Breast epithelium (tissue), 4 donors: ENCODE measurements at regions not wholly inside any gene's neighbourhood (a gene's known extent, or its start where the extent isn't known, plus 50 kb on each side); places are given as distances from the start of the nearest gene placed in this dataset.

ENCODE experiments used
- DNase-seq, 2 donors: peaks; one replicate each; pipeline ENCODE4 v3.0.0-alpha.2; 2019; ENCODE audit warnings: low spot score in 2 of 2
- H3K27ac ChIP-seq, 2 donors: fragments of 200-600 bp; sonication (generic) in 1 of 2; one replicate each; pipeline ENCODE4 v1.5.1; 2016 to 2019; ENCODE audit warnings: mild to moderate bottlenecking in 1 of 2
- H3K27me3 ChIP-seq, 2 donors: fragments of 200-600 bp; sonication (generic) in 1 of 2; one replicate each; pipeline versions ENCODE4 v1.5.1 to v1.6.0; 2017 to 2019; ENCODE audit warnings: control low read depth in 1 of 2, mild to moderate bottlenecking in 1 of 2
- H3K36me3 ChIP-seq: fragments of 200-600 bp; one replicate; pipeline ENCODE4 v1.5.1; 2019
- H3K4me1 ChIP-seq, 2 donors: fragments of 200-600 bp; sonication (generic); one replicate each; pipeline ENCODE4 v1.5.1; 2016 to 2019; ENCODE audit warnings: control low read depth in 1 of 2
- H3K4me3 ChIP-seq, 3 donors: fragments of 200-600 bp; sonication (generic); 1 replicate in 2 of 3; 2 replicates in 1 of 3; pipeline ENCODE4 v1.5.1; 2016 to 2019; ENCODE audit warnings: mild to moderate bottlenecking in 3 of 3, moderate library complexity in 2 of 3
- H3K9me3 ChIP-seq, 2 donors: fragments of 200-600 bp; sonication (generic) in 1 of 2; one replicate each; pipeline ENCODE4 v1.5.1; 2016 to 2019; ENCODE audit warnings: control low read depth in 1 of 2
- POLR2A ChIP-seq: fragments of 450-650 bp; IDR thresholded peaks from one replicate; pipeline ENCODE4 v1.6.1; 2016; ENCODE audit warnings: antibody characterized with exemption, mild to moderate bottlenecking, moderate library complexity
- POLR2AphosphoS5 ChIP-seq, 3 donors: sonication (generic); formaldehyde crosslinking; IDR thresholded peaks; one replicate each; pipeline ENCODE4 v1.6.1; 2017; ENCODE audit warnings: antibody characterized with exemption in 3 of 3
- intact Hi-C: fragments of 100-400 bp; cut with DNase I; formaldehyde crosslinking; loops from one replicate; pipeline ENCODE4 v1.15.1; 2023; ENCODE audit warnings: low total_unique reads
- TF ChIP-seq, protein P1 (sequence below), 3 donors: fragments of 450-650 bp; IDR thresholded peaks; one replicate each; pipeline ENCODE4 v1.5.1; 2016 to 2017; ENCODE audit warnings: antibody characterized with exemption in 3 of 3, mild to moderate bottlenecking in 3 of 3, moderate library complexity in 3 of 3

DNA sequence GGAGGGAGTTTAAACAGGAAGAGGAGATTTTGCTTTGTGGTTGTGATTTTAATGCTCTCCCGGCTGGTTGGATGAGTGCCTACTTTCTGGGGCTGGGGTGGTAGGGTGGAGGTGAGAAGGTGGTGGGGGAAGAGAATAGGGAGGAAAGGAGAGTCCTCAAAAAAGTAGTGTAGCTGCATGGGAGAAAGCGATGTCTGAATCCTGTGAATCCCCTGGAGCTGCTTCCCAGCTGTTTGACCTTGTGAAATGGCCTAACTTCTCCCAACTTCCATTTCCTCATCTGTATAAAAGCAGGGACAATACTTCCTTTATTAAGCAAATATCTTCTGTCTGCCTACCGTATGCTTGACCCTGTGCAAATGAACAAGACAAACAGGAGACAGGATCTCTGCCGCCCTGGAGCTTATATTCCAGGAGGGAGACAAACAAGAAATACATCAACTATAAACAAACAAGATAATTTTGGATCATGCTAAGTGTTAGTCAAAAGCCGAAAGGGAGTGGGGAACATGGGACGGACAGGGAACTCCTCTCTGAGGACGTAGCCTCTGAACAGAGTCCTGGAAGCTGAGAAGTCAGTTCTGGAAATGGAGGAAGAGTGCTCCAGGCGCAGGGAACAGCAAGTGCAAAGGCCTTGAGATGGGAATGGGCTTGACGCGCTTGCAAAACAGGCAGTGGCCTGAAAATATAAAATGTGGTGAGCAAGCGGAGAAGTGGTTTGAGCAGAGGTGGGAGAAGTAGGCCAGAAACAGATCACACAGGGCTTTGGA lies 103.5 kb downstream of the SPRY4 start:
- Histone ChIP-seq H3K27ac (peak overlapping the region; percentile 54 to 66), H3K27me3 (no peaks in the 10 kb centered on the region), H3K9me3 (no peaks in the 10 kb centered on the region), H3K4me1 (peaks cover 0 to 8% of the 10 kb centered on the region in 2 donors), H3K4me3 (no peak overlapping the region), H3K36me3 (no peaks in the 10 kb centered on the region)
- TF ChIP-seq POLR2AphosphoS5 (IDR thresholded peaks at IDR 0.05) (no peak), POLR2A (no peak)
- TF ChIP-seq, protein P1, sequence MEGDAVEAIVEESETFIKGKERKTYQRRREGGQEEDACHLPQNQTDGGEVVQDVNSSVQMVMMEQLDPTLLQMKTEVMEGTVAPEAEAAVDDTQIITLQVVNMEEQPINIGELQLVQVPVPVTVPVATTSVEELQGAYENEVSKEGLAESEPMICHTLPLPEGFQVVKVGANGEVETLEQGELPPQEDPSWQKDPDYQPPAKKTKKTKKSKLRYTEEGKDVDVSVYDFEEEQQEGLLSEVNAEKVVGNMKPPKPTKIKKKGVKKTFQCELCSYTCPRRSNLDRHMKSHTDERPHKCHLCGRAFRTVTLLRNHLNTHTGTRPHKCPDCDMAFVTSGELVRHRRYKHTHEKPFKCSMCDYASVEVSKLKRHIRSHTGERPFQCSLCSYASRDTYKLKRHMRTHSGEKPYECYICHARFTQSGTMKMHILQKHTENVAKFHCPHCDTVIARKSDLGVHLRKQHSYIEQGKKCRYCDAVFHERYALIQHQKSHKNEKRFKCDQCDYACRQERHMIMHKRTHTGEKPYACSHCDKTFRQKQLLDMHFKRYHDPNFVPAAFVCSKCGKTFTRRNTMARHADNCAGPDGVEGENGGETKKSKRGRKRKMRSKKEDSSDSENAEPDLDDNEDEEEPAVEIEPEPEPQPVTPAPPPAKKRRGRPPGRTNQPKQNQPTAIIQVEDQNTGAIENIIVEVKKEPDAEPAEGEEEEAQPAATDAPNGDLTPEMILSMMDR (IDR thresholded peaks at IDR 0.05), result no peak
- intact Hi-C loops, result no loop called here
- no peak for DNase-seq

- H3K27ac ChIP-seq, result no peak overlapping the region
- no peaks in the 10 kb centered on the region for H3K9me3 ChIP-seq
- no peaks in the 10 kb centered on the region for H3K36me3 ChIP-seq
- no peak overlapping the region for H3K4me3 ChIP-seq
- intact Hi-C loops, result no loop called here
- DNase-seq, result no peak
- peaks cover 0 to 8% of the 10 kb centered on the region in 2 donors for H3K4me1 ChIP-seq
- no peaks in the 10 kb centered on the region for H3K27me3 ChIP-seq
- TF ChIP-seq POLR2A, result no peak
- TF ChIP-seq, protein P1 (IDR thresholded peaks at IDR 0.05), result no peak
Observed at GRCh38 chr5:142219146-142219545, 105.7 kb downstream of the SPRY4 start.

GRCh38 chr5:142216931-142217330 lies 107.9 kb downstream of the SPRY4 start:
- Histone ChIP-seq H3K27me3 (no peaks in the 10 kb centered on the region), H3K4me1 (peaks cover 0 to 8% of the 10 kb centered on the region in 2 donors), H3K4me3 (no peak overlapping the region), H3K36me3 (no peaks in the 10 kb centered on the region), H3K9me3 (no peaks in the 10 kb centered on the region), H3K27ac (peak overlapping the region; percentile 87 to 88)
- intact Hi-C loops, result no loop called here
- no peak for TF ChIP-seq POLR2A
- no peak for TF ChIP-seq POLR2AphosphoS5 (IDR thresholded peaks at IDR 0.05)
- TF ChIP-seq, protein P1 (IDR thresholded peaks at IDR 0.05), result no peak
- DNase-seq, result no peak

GRCh38 chr5:142215915-142216681 lies 107.5 kb downstream of the NDFIP1 start:
- Histone ChIP-seq H3K36me3 (no peaks in the 10 kb centered on the region), H3K4me3 (peak overlapping the region in 2 of 3 donors; percentile 25 to 57), H3K27ac (peak overlapping the region; percentile 87 to 88), H3K4me1 (peaks cover 0 to 7% of the 10 kb centered on the region in 2 donors), H3K27me3 (no peaks in the 10 kb centered on the region), H3K9me3 (no peaks in the 10 kb centered on the region)
- intact Hi-C loops, result no loop called here
- peak in 1 of 3 donors; percentile 26 for TF ChIP-seq POLR2AphosphoS5 (IDR thresholded peaks at IDR 0.05)
- TF ChIP-seq, protein P1 (IDR thresholded peaks at IDR 0.05), result no peak
- DNase-seq, result peak; percentile 69 to 92

GRCh38 chr5:142213077-142213476 lies 104.5 kb downstream of the NDFIP1 start:
- intact Hi-C loops, result no loop called here
- TF ChIP-seq, protein P1 (IDR thresholded peaks at IDR 0.05), result no peak
- TF ChIP-seq POLR2A (no peak), POLR2AphosphoS5 (IDR thresholded peaks at IDR 0.05) (no peak)
- DNase-seq, result no peak
- Histone ChIP-seq H3K36me3 (no peaks in the 10 kb centered on the region), H3K4me3 (no peak overlapping the region), H3K27me3 (no peaks in the 10 kb centered on the region), H3K4me1 (peaks cover 0 to 4% of the 10 kb centered on the region in 2 donors), H3K27ac (no peak overlapping the region), H3K9me3 (no peaks in the 10 kb centered on the region)
